Transverse colon (tissue), 4 donors: ENCODE measurements at regions not wholly inside any gene's neighbourhood (a gene's known extent, or its start where the extent isn't known, plus 50 kb on each side); places are given as distances from the start of the nearest gene placed in this dataset.

Source experiments
- DNase-seq: peaks from one replicate; pipeline ENCODE4 v3.0.0-alpha.2; 2019
- H3K27ac ChIP-seq, 4 donors: fragments of 200-600 bp; sonication (generic); 2 replicates each; pipeline ENCODE4 v1.5.1; 2016 to 2018; ENCODE audit warnings: inconsistent platforms in 4 of 4
- H3K27me3 ChIP-seq: fragments of 200-600 bp; sonication (generic); 2 replicates; pipeline ENCODE4 v1.5.1; 2017; ENCODE audit warnings: inconsistent platforms
- H3K36me3 ChIP-seq, 4 donors: fragments of 200-600 bp; sonication (generic); 2 replicates each; pipeline ENCODE4 v1.5.1; 2017 to 2019; ENCODE audit warnings: inconsistent platforms in 4 of 4
- H3K4me1 ChIP-seq, 4 donors: fragments of 200-600 bp; sonication (generic); 2 replicates each; pipeline ENCODE4 v1.5.1; 2017 to 2020; ENCODE audit warnings: inconsistent platforms in 4 of 4
- H3K4me3 ChIP-seq, 4 donors: fragments of 200-600 bp; sonication (generic); 1 replicate in 1 of 4; 2 replicates in 3 of 4; pipeline versions ENCODE4 v1.5.1 to v1.6.1; 2017 to 2019; ENCODE audit warnings: inconsistent platforms in 4 of 4
- H3K9me3 ChIP-seq, 2 donors: fragments of 200-600 bp; sonication (generic); 2 replicates each; pipeline ENCODE4 v1.5.1; 2017 to 2019; ENCODE audit warnings: inconsistent platforms in 2 of 2
- CTCF ChIP-seq, 5 experiments: fragments of 200-600 bp in 3 of 5; fragments of 450-650 bp in 2 of 5; sonication (generic) in 3 of 5; IDR thresholded peaks; 1 replicate in 2 of 5; 2 replicates in 3 of 5; pipeline ENCODE4 v1.5.1; 2016 to 2017; ENCODE audit warnings: antibody characterized with exemption in 5 of 5, inconsistent platforms in 3 of 5, mild to moderate bottlenecking in 2 of 5, moderate library complexity in 1 of 5
- EP300 ChIP-seq: sonication (generic); formaldehyde crosslinking; IDR thresholded peaks from one replicate; pipeline ENCODE4 v1.6.1; 2017; ENCODE audit warnings: antibody characterized with exemption, low read depth
- POLR2A ChIP-seq: fragments of 450-650 bp; IDR thresholded peaks from one replicate; pipeline ENCODE4 v1.6.1; 2016; ENCODE audit warnings: antibody characterized with exemption, mild to moderate bottlenecking, moderate library complexity
- POLR2AphosphoS5 ChIP-seq, 3 donors: sonication (generic); formaldehyde crosslinking; IDR thresholded peaks; one replicate each; pipeline ENCODE4 v1.6.1; 2016; ENCODE audit warnings: antibody characterized with exemption in 3 of 3
- WGBS, 2 donors: methylation state at CpG; one replicate each; pipeline ENCODE4 v1.1.5; 2018; ENCODE audit warnings: low coverage in 1 of 2; 5-methylcytosine and 5-hydroxymethylcytosine counted together
- in situ Hi-C, 4 donors: fragments of 200-750 bp; cut with MboI; loops; one replicate each; pipeline versions ENCODE4 v1.15.0 to v1.15.1; 2017; ENCODE audit warnings: low sequenced_read_pairs in 3 of 4, low pct_ligation_motif_present in 1 of 4, low pct_unique_long_range_greater_than_20kb in 1 of 4
- intact Hi-C: fragments of 100-400 bp; cut with DNase I; formaldehyde crosslinking; loops from one replicate; pipeline ENCODE4 v1.15.1; 2023; ENCODE audit warnings: low total_unique reads

GRCh38 chr20:48470141-48470540 lies 357.7 kb downstream of the PREX1 start:
- H3K4me3 ChIP-seq = no peak overlapping the region
- no peaks in the 10 kb centered on the region for H3K4me1 ChIP-seq
- WGBS, 2 donors = 85% methylated on average over 3 of the region's 3 CpGs; no CpG with 5 or more reads in 1 of the 2 donors
- no peak overlapping the region for H3K27ac ChIP-seq
- no peaks in the 10 kb centered on the region for H3K36me3 ChIP-seq
- in situ Hi-C loops = no loop called here
- intact Hi-C loops = no loop called here
- DNase-seq = no peak
- no peak for TF ChIP-seq EP300
- TF ChIP-seq POLR2A = no peak
- TF ChIP-seq POLR2AphosphoS5 (IDR thresholded peaks at IDR 0.05) = no peak
- no peak for TF ChIP-seq CTCF (IDR thresholded peaks at IDR 0.05)
- peaks cover 4% of the 10 kb centered on the region for H3K27me3 ChIP-seq
- H3K9me3 ChIP-seq = no peaks in the 10 kb centered on the region

GRCh38 chr20:48469026-48469425 lies 358.8 kb downstream of the PREX1 start:
- WGBS, 2 donors = 65 to 82% methylated on average over 2 to 4 of the region's 4 CpGs
- no peak for DNase-seq
- Histone ChIP-seq H3K9me3 (no peaks in the 10 kb centered on the region), H3K27me3 (peaks cover 4% of the 10 kb centered on the region), H3K36me3 (no peaks in the 10 kb centered on the region), H3K27ac (no peak overlapping the region), H3K4me3 (no peak overlapping the region), H3K4me1 (no peaks in the 10 kb centered on the region)
- intact Hi-C loops (no loop called here), in situ Hi-C loops (no loop called here)
- TF ChIP-seq CTCF (IDR thresholded peaks at IDR 0.05) = no peak
- TF ChIP-seq POLR2A = no peak
- TF ChIP-seq POLR2AphosphoS5 (IDR thresholded peaks at IDR 0.05) = no peak
- no peak for TF ChIP-seq EP300

- in situ Hi-C loops (no loop called here), intact Hi-C loops (no loop called here)
- no peaks in the 10 kb centered on the region for H3K36me3 ChIP-seq
- H3K9me3 ChIP-seq = no peaks in the 10 kb centered on the region
- TF ChIP-seq EP300 = no peak
- no peak overlapping the region for H3K27ac ChIP-seq
- no peaks in the 10 kb centered on the region for H3K4me1 ChIP-seq
- no peak overlapping the region for H3K4me3 ChIP-seq
- no peak for DNase-seq
- peaks cover 4% of the 10 kb centered on the region for H3K27me3 ChIP-seq
- 74% methylated on average over 5 of the region's 5 CpGs; no CpG with 5 or more reads in 1 of the 2 donors for WGBS, 2 donors
Measured at GRCh38 chr20:48468571-48468970, 359.2 kb downstream of the PREX1 start.

- Histone ChIP-seq H3K27me3 (peaks cover 4% of the 10 kb centered on the region), H3K36me3 (no peaks in the 10 kb centered on the region), H3K4me1 (no peaks in the 10 kb centered on the region), H3K4me3 (no peak overlapping the region), H3K27ac (no peak overlapping the region), H3K9me3 (no peaks in the 10 kb centered on the region)
- in situ Hi-C loops (no loop called here), intact Hi-C loops (no loop called here)
- WGBS, 2 donors = 79% methylated on average over 2 of the region's 2 CpGs; no CpG with 5 or more reads in 1 of the 2 donors
- TF ChIP-seq CTCF (IDR thresholded peaks at IDR 0.05) = no peak
- TF ChIP-seq POLR2A = no peak
- no peak for TF ChIP-seq EP300
- no peak for TF ChIP-seq POLR2AphosphoS5 (IDR thresholded peaks at IDR 0.05)
- DNase-seq = no peak
Measured at GRCh38 chr20:48467622-48468021, 360.2 kb downstream of the PREX1 start.

- H3K36me3 ChIP-seq = no peaks in the 10 kb centered on the region
- intact Hi-C loops (no loop called here), in situ Hi-C loops (no loop called here)
- H3K27me3 ChIP-seq = no peaks in the 10 kb centered on the region
- 86% methylated on average over 4 of the region's 4 CpGs; no CpG with 5 or more reads in 1 of the 2 donors for WGBS, 2 donors
- no peak overlapping the region for H3K27ac ChIP-seq
- no peaks in the 10 kb centered on the region for H3K4me1 ChIP-seq
- TF ChIP-seq POLR2A = no peak
- no peak for TF ChIP-seq POLR2AphosphoS5 (IDR thresholded peaks at IDR 0.05)
- no peak overlapping the region for H3K4me3 ChIP-seq
- no peaks in the 10 kb centered on the region for H3K9me3 ChIP-seq
- no peak for DNase-seq
Measured at GRCh38 chr20:48465271-48465670, 362.5 kb downstream of the PREX1 start.
